Heart left ventricle (tissue), 16 donors: ENCODE measurements at regions not wholly inside any gene's neighbourhood (a gene's known extent, or its start where the extent isn't known, plus 50 kb on each side); places are given as distances from the start of the nearest gene placed in this dataset.
A peak's percentile ranks its signal among the peaks of the same experiment; 100 is the strongest.

Experiments used
- ATAC-seq, 4 donors: fragments of 200-7000 bp; cut with Tn5 transposase; one replicate each; pipeline ENCODE4 v1.9.1; 2020 to 2022; ENCODE audit warnings: moderate library complexity in 4 of 4, mild to moderate bottlenecking in 3 of 4, moderate number of reproducible peaks in 1 of 4
- DNase-seq, 5 donors: peaks; one replicate each; pipeline ENCODE4 v3.0.0-alpha.2; 2020
- H3K27ac ChIP-seq, 12 donors: fragments of 200-600 bp; sonication (generic) in 4 of 12; one replicate each; pipeline versions ENCODE4 v1.5.0 to v1.8.0; 2016 to 2022; ENCODE audit warnings: mild to moderate bottlenecking in 2 of 12
- H3K27me3 ChIP-seq, 9 donors: fragments of 200-600 bp; sonication (generic) in 2 of 9; one replicate each; pipeline versions ENCODE4 v1.5.1 to v1.8.0; 2016 to 2022; ENCODE audit warnings: mild to moderate bottlenecking in 3 of 9
- H3K36me3 ChIP-seq, 9 donors: fragments of 200-600 bp; sonication (generic) in 2 of 9; one replicate each; pipeline versions ENCODE4 v1.5.0 to v1.8.0; 2018 to 2022; ENCODE audit warnings: mild to moderate bottlenecking in 2 of 9
- H3K4me1 ChIP-seq, 12 donors: fragments of 200-600 bp; sonication (generic) in 4 of 12; one replicate each; pipeline versions ENCODE4 v1.5.0 to v1.8.0; 2016 to 2022; ENCODE audit warnings: mild to moderate bottlenecking in 3 of 12
- H3K4me3 ChIP-seq, 12 donors: fragments of 200-600 bp; sonication (generic) in 4 of 12; one replicate each; pipeline versions ENCODE4 v1.5.0 to v1.8.0; 2017 to 2022; ENCODE audit warnings: mild to moderate bottlenecking in 9 of 12, moderate library complexity in 4 of 12
- H3K9me3 ChIP-seq, 12 donors: fragments of 200-600 bp; sonication (generic) in 4 of 12; one replicate each; pipeline versions ENCODE4 v1.5.0 to v1.8.0; 2016 to 2022; ENCODE audit warnings: mild to moderate bottlenecking in 1 of 12
- POLR2A ChIP-seq, 2 donors: fragments of 450-650 bp; IDR thresholded peaks; one replicate each; pipeline ENCODE4 v1.6.1; 2017; ENCODE audit warnings: antibody characterized with exemption in 2 of 2, mild to moderate bottlenecking in 2 of 2, moderate library complexity in 2 of 2
- WGBS, 4 donors: extraction: QIAGEN DNeasy Blood & Tissue Kit in 2 of 4; methylation state at CpG; one replicate each; pipeline versions ENCODE4 v1.1.5 to v1.1.7; 2013 to 2018; 5-methylcytosine and 5-hydroxymethylcytosine counted together
- intact Hi-C, 10 donors: fragments of 100-400 bp; cut with DNase I; formaldehyde crosslinking; loops; one replicate each; pipeline versions ENCODE4 v1.11.1 to v1.14.2; 2022
- TF ChIP-seq, protein P1 (sequence below), 12 donors: fragments of 200-600 bp; sonication (generic) in 4 of 12; IDR thresholded peaks; one replicate each; pipeline versions ENCODE4 v1.5.0 to v1.8.0; 2018 to 2022; ENCODE audit warnings: antibody characterized with exemption in 12 of 12, mild to moderate bottlenecking in 5 of 12
- donor health status: ischemic (EF 13 %, LVEDD 7.1; RV severe dilation, severe dysfunction).
- donor health status: healthy with polysubstance abuse.
- donor health status: DM: no; HTN: yes; CAD: no.
- donor health status: DM: no; HTN: no; CAD: no.
- donor health status: ischemic (EF 25% LVEDD 6.9; RV normal size, moderate dysfunction).
- donor health status: ischemic (EF 25% LVEDD 5.7; RV mildly dilated, moderate dysfunction).
- donor health status: healthy.
- donor health status: DM: yes; HTN: yes; CAD: no.
- donor health status: ischemic (EF 35%, LVEDD 5.7; RV mildly dilated, moderate dysfunction).
- donor health status: nonischemic (EF 11% LVEDD 7.7; RV severe dilation, severe dysfunction).
- donor health status: DM: yes; HTN: yes; CAD: no.
- donor health status: PGD.
- donor health status: ischemic (EF 29% LVEDD 5.4; RV normal size, mild dysfunction).
- donor health status: nonischemic (EF 23%, LVEDD 6.1; RV moderate dilation, normal function).

DNA sequence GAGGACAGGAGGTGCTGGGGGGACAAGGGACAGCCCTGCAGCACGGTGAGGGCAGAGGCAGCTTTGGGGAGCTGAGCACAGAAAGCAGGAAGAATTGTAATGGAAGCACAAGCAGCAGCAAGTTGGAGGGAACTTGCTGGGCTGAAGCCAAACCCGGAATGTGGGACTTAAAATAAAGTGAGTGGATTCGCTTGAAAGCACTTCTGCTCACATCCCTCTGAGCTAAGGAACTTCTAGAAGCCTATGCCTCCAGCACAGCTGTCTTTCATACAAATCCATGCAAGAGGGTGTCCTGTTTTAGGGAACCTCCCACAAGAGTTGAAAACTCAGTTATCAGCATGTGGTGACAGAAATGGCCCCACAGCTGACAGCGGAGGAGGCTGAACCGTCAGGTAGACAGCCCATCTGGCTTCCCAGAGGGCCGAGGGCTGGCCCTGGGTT, 71.4 kb upstream of the MLN start:
- intact Hi-C loops: no loop called here
- Histone ChIP-seq H3K4me3 (no peak overlapping the region), H3K27me3 (peaks cover 0 to 67% (median 17%) of the 10 kb centered on the region in 9 donors), H3K4me1 (no peaks in the 10 kb centered on the region), H3K27ac (no peak overlapping the region), H3K36me3 (no peaks in the 10 kb centered on the region), H3K9me3 (no peaks in the 10 kb centered on the region)
- DNase-seq: no peak
- TF ChIP-seq, protein P1, sequence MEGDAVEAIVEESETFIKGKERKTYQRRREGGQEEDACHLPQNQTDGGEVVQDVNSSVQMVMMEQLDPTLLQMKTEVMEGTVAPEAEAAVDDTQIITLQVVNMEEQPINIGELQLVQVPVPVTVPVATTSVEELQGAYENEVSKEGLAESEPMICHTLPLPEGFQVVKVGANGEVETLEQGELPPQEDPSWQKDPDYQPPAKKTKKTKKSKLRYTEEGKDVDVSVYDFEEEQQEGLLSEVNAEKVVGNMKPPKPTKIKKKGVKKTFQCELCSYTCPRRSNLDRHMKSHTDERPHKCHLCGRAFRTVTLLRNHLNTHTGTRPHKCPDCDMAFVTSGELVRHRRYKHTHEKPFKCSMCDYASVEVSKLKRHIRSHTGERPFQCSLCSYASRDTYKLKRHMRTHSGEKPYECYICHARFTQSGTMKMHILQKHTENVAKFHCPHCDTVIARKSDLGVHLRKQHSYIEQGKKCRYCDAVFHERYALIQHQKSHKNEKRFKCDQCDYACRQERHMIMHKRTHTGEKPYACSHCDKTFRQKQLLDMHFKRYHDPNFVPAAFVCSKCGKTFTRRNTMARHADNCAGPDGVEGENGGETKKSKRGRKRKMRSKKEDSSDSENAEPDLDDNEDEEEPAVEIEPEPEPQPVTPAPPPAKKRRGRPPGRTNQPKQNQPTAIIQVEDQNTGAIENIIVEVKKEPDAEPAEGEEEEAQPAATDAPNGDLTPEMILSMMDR (IDR thresholded peaks at IDR 0.05): no peak
- TF ChIP-seq POLR2A (IDR thresholded peaks at IDR 0.05): no peak
- ATAC-seq: no peak
- whole genome bisulfite sequencing, 4 donors: 42 to 46% (median 46%) methylated on average over 3 to 6 of the region's 6 CpGs

DNA sequence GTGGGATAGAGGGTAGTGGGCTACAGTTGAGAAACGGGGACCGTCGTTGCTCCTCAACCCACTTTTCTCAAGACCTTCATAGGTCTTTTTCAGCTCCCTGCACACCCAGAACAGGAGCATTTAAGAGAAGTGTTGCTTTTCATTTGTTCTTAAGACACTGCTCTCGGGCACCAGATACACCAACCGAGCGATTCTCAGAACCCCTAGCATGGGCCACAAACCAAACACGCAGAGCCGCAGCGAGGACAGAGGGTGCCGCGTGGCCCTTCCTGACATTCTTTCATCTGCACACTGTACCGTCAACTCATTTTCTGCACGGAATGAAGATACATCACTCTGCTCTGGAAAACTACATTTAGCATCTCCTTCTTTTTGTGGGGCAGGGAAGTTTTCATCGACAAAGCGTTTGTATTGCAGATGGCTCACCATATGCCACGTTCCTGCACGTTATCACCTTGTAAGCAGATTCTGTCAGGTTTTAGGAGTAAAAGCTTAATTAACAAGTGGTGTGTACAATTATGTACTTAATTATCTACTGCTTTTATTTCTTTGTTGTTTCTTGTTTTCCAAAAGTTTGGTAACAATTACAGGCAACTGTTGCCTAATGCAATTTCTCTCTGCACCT, 70.4 kb upstream of the MLN start:
- Histone ChIP-seq H3K27me3 (peaks cover 0 to 61% (median 9%) of the 10 kb centered on the region in 9 donors), H3K27ac (no peak overlapping the region), H3K36me3 (no peaks in the 10 kb centered on the region), H3K4me1 (no peaks in the 10 kb centered on the region), H3K4me3 (no peak overlapping the region), H3K9me3 (no peaks in the 10 kb centered on the region)
- DNase-seq (no peak), ATAC-seq (no peak)
- intact Hi-C loops: no loop called here
- no peak for TF ChIP-seq POLR2A (IDR thresholded peaks at IDR 0.05)
- TF ChIP-seq, protein P1 (IDR thresholded peaks at IDR 0.05): no peak
- 82 to 89% (median 85%) methylated on average over 17 of the region's 17 CpGs for WGBS, 4 donors

DNA sequence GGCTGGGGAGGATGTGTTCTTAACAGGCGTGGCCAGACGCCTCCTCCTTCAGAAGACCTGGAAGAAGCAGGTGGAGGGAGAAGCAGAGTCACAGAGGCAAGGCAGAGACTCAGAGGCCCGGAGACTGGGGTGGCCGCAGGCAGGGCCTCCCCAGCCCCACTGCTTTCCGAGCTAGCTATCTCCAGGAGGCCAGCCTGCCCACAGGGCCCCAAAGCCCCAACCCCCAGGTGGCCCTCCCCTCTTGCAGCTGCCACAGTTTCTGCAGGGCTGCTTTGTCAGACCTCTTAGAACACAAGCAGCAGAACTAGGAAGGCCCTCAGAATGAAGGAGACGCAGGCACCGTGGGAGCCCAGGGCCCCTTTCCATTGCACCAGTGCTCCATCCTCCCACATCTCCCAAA, 69.0 kb upstream of the MLN start:
- no peaks in the 10 kb centered on the region for H3K36me3 ChIP-seq
- H3K9me3 ChIP-seq: no peaks in the 10 kb centered on the region
- TF ChIP-seq POLR2A (IDR thresholded peaks at IDR 0.05): no peak
- TF ChIP-seq, protein P1 (IDR thresholded peaks at IDR 0.05): no peak
- DNase-seq (peak in 1 of 5 donors; percentile 32), ATAC-seq (no peak)
- H3K27ac ChIP-seq: no peak overlapping the region
- H3K4me3 ChIP-seq: no peak overlapping the region
- H3K27me3 ChIP-seq: peaks cover 0 to 52% (median 0%) of the 10 kb centered on the region in 9 donors
- H3K4me1 ChIP-seq: no peaks in the 10 kb centered on the region
- WGBS, 4 donors: 81 to 90% (median 85%) methylated on average over 7 of the region's 7 CpGs
- intact Hi-C loops: no loop called here

DNA sequence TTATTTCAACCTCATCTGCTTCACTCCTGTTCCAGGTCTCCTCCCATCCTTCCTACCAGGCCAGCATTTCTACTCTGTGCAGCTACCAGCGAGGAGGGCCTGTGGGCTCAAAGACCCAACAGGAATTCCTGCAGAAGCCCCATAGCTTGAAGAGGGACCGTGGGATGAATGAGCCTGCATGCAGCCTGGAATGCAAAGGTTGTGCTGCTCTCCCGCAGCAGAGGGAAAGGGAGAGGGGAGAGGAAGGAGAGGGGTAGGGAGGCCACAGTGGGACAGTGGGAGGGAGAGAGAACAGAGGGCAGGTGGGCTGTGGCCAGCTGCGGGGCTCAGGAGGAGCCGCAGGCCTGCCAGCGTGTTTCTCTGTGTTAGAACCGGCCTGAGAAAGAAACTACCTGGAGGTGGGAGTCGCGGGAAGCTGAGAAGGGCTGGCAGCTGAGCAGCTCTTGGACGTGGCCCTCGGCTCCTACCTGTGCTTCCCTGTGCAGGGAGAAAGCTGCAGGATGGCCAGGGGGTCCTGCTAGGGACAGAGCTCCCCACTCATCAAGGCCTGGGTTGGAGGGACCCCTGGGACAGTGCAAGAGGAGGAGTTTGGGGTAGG, 66.1 kb upstream of the MLN start:
- no peak for TF ChIP-seq POLR2A (IDR thresholded peaks at IDR 0.05)
- TF ChIP-seq, protein P1 (IDR thresholded peaks at IDR 0.05): no peak
- Histone ChIP-seq H3K9me3 (no peaks in the 10 kb centered on the region), H3K4me3 (no peak overlapping the region), H3K27me3 (peaks cover 0 to 33% (median 0%) of the 10 kb centered on the region in 9 donors), H3K36me3 (no peaks in the 10 kb centered on the region), H3K4me1 (no peaks in the 10 kb centered on the region), H3K27ac (no peak overlapping the region)
- WGBS, 4 donors: 44 to 50% (median 46%) methylated on average over 11 of the region's 11 CpGs
- ATAC-seq (no peak), DNase-seq (no peak)
- intact Hi-C loops: loop anchor here in 1 of 10 donors (10.0 kb wide), 1 partner anchor 145 kb away; no protein-coding TSS in a partner anchor
